ACC112 (cell line): ENCODE measurements at regions not wholly inside any gene's neighbourhood (a gene's known extent, or its start where the extent isn't known, plus 50 kb on each side); places are given as distances from the start of the nearest gene placed in this dataset.
"Not testable (repeated sequence)": the region's sequence is repeated elsewhere in the genome, so short reads cannot be mapped to it uniquely, and the experiment has no call there.

Source experiments
- H2AFZ ChIP-seq: fragments of 200-600 bp; sonication (generic); one replicate; pipeline ENCODE4 v1.6.0; 2017; ENCODE audit warnings: antibody characterized with exemption, low read length; ENCODE audit not compliant: unreplicated experiment
- H3K27ac ChIP-seq: fragments of 200-600 bp; sonication (generic); 2 replicates; pipeline ENCODE4 v1.5.1; 2014; ENCODE audit warnings: low read depth, mild to moderate bottlenecking, antibody characterized with exemption, low read length, moderate library complexity
- H3K27me3 ChIP-seq: fragments of 200-600 bp; sonication (generic); 2 replicates; pipeline ENCODE4 v1.6.1; 2014; ENCODE audit warnings: mild to moderate bottlenecking, antibody characterized with exemption, low read length, moderate library complexity, mixed read lengths; ENCODE audit not compliant: insufficient read depth
- H3K36me3 ChIP-seq: fragments of 200-600 bp; sonication (generic); 2 replicates; pipeline ENCODE4 v1.6.1; 2016; ENCODE audit warnings: mild to moderate bottlenecking, antibody characterized with exemption, low read length, moderate library complexity, mixed read lengths; ENCODE audit not compliant: insufficient read depth
- H3K4me1 ChIP-seq: fragments of 200-600 bp; sonication (generic); one replicate; pipeline ENCODE4 v1.6.1; 2016; ENCODE audit warnings: low read length, mixed read lengths; ENCODE audit not compliant: insufficient read depth, unreplicated experiment, control insufficient read depth
- H3K4me3 ChIP-seq: fragments of 200-600 bp; sonication (generic); 2 replicates; pipeline ENCODE4 v1.5.1; 2014; ENCODE audit warnings: mild to moderate bottlenecking, low read depth, low read length
- H3K79me2 ChIP-seq: fragments of 200-600 bp; sonication (generic); one replicate; pipeline ENCODE4 v1.6.0; 2016; ENCODE audit warnings: low read length; ENCODE audit not compliant: control insufficient read depth, unreplicated experiment, insufficient read depth

DNA sequence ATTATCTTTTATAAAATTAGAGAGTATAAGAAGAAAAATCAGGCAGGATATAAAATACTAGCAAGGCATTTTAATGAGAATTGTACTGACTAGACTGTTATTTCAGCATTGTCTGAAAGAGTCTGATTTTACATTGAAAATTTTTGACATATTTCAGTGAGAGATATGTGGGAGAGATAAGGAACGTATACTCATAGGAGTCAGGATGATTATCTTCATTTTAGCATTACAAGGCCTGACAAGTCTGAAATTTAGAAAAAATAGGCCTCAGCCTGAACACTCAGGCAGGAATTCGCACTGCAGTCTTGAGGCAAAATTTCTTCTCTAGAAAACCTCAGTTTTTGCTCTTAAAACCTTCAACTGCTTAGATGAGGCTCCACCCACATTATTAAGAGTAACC is 386.0 kb downstream of the HGF start:
- Histone ChIP-seq H3K27ac (no peak overlapping the region), H2AFZ (no peak overlapping the region), H3K27me3 (no peaks in the 10 kb centered on the region), H3K4me3 (no peak overlapping the region), H3K4me1 (no peaks in the 10 kb centered on the region), H3K36me3 (no peaks in the 10 kb centered on the region), H3K79me2 (no peaks in the 10 kb centered on the region)

DNA sequence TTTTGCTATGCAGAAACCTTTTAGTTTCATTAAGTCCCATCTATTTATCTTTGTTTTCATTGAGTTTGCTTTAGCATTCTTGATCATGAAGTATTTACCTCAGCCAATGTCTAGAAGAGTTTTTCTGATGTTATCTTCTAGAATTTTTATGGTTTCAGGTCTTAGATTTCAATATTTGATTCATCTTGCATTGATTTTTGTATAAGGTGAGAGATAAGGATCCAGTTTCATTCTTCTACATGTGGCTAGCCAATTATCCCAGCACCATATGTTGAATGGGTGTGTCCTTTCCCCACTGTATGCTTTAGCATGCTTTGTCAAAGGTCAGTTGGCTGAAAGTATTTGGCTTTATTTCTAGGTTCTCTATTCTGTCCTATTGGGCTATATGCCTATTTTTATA is 395.2 kb downstream of the HGF start:
- H2AFZ ChIP-seq, H3K79me2 ChIP-seq, H3K4me1 ChIP-seq, H3K36me3 ChIP-seq, H3K27me3 ChIP-seq, H3K27ac ChIP-seq, H3K4me3 ChIP-seq: not testable (repeated sequence)

DNA sequence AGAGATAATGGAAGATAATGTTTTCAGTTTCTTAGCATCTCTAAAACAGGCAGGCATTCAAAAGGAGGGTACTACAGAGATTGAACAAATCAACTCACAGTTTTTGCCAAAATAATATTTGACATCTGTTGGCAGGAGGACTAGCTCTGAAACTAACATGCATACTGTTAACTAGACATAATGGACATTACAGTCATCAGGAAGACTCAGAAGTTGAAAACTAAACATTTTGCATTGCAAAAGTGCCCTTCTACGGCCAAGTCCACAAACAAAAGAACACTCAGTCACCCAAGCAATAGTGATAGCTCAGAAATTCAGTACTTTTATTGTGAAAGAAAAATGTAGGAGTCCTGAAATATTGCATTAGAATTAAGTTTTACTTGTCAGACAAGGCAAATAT is 399.0 kb downstream of the HGF start:
- peaks cover 8% of the 10 kb centered on the region for H3K4me1 ChIP-seq
- H2AFZ ChIP-seq = no peak overlapping the region
- H3K27me3 ChIP-seq = no peaks in the 10 kb centered on the region
- H3K36me3 ChIP-seq = no peaks in the 10 kb centered on the region
- no peak overlapping the region for H3K27ac ChIP-seq
- no peaks in the 10 kb centered on the region for H3K79me2 ChIP-seq
- H3K4me3 ChIP-seq = no peak overlapping the region

DNA sequence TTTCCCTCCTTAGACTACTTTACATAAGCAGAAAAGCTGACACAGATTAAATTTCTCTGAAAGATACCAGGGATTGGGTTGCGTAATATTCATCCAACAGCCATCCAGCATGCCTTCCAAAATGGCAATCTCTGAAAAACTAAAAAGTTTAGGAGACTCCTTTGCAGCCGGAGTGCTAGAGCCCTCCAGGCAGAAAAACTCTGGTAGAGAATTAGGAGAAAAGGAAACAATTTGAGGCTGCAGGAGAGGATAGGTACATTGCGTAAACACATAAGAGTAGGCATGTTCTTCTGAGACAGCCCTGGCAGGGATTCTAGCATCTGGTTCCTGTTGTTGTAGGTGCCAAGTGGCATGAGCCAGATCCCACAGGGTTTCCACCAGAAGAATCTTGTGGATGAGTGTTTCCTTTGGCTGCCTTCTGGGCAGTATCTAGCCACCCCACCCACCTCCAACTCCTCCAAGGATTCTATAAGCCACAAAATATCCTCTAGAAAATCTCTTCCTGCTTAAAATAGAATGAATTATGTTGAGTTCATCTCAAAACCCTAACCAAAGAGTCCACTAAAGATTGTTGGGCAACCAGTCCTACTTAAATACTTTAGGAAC is 402.4 kb downstream of the HGF start:
- no peaks in the 10 kb centered on the region for H3K27me3 ChIP-seq
- H2AFZ ChIP-seq = no peak overlapping the region
- no peaks in the 10 kb centered on the region for H3K36me3 ChIP-seq
- H3K27ac ChIP-seq = peak overlapping the region; percentile 27
- no peak overlapping the region for H3K4me3 ChIP-seq
- H3K4me1 ChIP-seq = peaks cover 8% of the 10 kb centered on the region
- H3K79me2 ChIP-seq = no peaks in the 10 kb centered on the region

DNA sequence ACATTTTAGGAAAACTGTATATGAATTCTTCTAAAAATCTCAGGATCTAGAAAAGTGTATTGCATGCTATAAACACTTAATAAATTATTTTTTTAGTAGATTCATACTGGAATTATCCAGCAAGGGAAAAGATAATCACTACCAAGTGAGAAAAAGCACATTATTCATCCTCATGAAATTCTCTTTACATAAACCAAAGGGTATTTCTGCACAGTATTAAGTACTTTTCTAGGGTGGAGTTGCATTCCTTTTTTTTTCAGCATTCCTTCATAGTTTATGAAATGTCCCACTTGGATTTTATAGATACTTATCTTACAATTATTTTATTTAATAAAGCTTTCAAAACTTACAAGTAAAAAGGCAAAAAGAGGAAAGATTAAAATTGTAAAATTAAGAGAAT is 403.3 kb downstream of the HGF start:
- H3K79me2 ChIP-seq = no peaks in the 10 kb centered on the region
- no peaks in the 10 kb centered on the region for H3K27me3 ChIP-seq
- H3K4me1 ChIP-seq = peaks cover 8% of the 10 kb centered on the region
- H3K4me3 ChIP-seq = no peak overlapping the region
- no peak overlapping the region for H2AFZ ChIP-seq
- no peaks in the 10 kb centered on the region for H3K36me3 ChIP-seq
- H3K27ac ChIP-seq = peak overlapping the region; percentile 27; the same call in 1 of the 2 replicates

DNA sequence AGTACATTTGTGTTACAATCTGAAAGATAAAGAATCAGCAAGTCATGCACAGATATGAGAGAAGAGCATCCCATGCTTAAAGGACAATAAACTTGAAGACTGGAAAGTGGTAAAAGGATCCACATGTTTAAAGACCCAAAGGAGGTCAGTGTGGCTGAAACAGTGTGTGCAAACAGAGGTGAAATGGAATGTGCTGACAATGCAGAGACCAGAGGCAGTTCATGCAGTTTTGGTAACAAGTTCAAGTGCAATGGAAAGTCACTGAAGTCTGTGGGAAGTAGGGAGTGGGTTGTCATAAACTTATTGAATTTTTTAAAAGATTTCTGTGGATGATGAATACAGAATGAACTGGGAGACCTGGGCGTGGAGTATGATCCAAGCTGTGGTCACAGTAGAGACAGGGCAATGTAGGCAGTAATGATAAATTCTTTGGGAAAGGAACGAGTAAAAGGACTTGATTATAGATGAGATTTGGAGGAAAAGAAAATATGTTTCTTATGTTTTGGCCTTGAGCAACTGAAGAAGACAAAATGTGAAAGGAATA is 408.0 kb downstream of the HGF start:
- Histone ChIP-seq H3K4me3 (no peak overlapping the region), H3K36me3 (no peaks in the 10 kb centered on the region), H3K27ac (no peak overlapping the region), H3K4me1 (no peaks in the 10 kb centered on the region), H3K79me2 (no peaks in the 10 kb centered on the region), H3K27me3 (no peaks in the 10 kb centered on the region), H2AFZ (no peak overlapping the region)

DNA sequence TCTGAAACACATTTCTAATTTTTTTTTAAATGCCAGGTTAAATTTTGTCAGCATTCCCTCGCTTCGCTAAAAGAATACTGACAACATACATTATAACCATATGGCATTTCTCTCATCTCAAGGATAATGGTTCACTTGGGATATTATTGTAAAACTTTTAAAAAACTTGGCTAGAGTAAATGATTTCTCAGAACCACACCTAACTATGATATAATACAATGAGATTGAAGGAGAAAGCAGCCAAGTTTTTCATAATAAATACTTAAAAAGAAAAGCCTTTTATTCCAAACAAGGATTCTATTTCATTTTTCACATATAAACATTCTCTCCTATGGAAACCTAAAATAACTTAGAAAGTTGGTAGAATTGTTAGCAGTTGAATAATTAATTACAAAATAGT is 413.9 kb downstream of the HGF start:
- no peaks in the 10 kb centered on the region for H3K36me3 ChIP-seq
- H3K4me3 ChIP-seq = no peak overlapping the region
- H3K27me3 ChIP-seq = no peaks in the 10 kb centered on the region
- no peak overlapping the region for H3K27ac ChIP-seq
- no peaks in the 10 kb centered on the region for H3K4me1 ChIP-seq
- no peaks in the 10 kb centered on the region for H3K79me2 ChIP-seq
- no peak overlapping the region for H2AFZ ChIP-seq

DNA sequence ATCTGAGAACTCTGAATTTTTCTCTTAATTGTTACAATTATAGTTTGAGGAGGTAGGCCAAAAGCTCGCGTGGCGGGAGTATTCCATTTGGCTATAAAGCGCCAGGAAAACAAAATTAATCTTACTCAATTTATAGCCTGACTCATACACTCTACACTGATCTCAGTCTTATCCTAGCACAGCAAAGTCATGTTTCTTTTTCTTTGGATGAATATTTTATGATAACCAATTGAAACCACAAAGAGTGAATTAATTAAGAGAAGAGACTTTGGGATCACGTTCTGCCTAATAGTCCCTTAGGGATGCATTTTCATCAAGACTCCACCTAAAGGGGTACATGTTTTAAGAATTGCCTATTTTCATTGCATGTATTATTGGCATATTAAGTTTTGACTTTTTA is 420.8 kb downstream of the HGF start:
- Histone ChIP-seq H3K27ac (no peak overlapping the region), H2AFZ (no peak overlapping the region)

DNA sequence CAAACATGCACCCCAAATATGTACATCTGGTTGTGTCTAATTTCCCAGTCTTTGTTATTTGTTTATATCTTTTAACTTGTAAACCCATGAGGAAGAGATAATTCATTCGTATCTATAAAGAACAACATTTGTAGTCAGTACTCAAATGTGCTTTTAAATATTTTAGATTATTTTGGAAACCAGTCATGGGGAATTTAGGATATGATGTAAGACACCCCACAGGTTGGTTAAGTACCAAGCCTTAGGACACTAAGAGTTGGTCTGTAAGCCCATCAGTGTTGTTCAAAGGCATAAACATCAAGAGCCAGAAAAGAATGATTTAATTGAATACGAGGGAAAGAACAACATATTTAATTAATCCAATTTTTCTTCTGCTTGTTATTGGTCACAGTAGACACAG is 421.1 kb upstream of the SEMA3C start:
- Histone ChIP-seq H3K27me3 (no peaks in the 10 kb centered on the region), H3K4me3 (no peak overlapping the region), H2AFZ (no peak overlapping the region), H3K79me2 (no peaks in the 10 kb centered on the region), H3K27ac (no peak overlapping the region), H3K4me1 (no peaks in the 10 kb centered on the region), H3K36me3 (no peaks in the 10 kb centered on the region)

More for the DNA sequence above, 420.8 kb downstream of the HGF start:
- H3K79me2 ChIP-seq = no peaks in the 10 kb centered on the region
- no peaks in the 10 kb centered on the region for H3K27me3 ChIP-seq
- no peaks in the 10 kb centered on the region for H3K4me1 ChIP-seq
- no peak overlapping the region for H3K4me3 ChIP-seq
- no peaks in the 10 kb centered on the region for H3K36me3 ChIP-seq

DNA sequence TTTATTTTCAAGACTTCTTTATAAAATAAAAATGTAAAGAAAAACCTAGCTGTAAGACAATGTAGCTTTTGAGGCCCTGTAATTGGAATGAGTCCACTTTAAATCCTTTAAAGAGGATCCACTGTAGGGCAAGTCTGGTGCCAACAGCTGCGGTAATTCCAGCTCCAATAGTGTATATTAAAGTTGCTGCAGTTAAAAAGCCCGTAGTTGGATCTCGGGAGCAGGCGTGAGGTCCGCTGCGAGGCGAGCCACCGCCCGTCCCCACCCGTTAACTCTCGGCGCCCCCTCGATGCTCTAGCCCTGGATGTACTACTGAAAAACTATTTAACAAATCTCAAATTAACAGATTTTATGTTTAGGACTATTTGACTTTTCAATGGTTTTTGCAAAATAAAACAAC is 414.7 kb upstream of the SEMA3C start:
- Histone ChIP-seq H3K36me3 (no peaks in the 10 kb centered on the region), H3K79me2 (no peaks in the 10 kb centered on the region), H3K27me3 (no peaks in the 10 kb centered on the region), H3K4me1 (peaks cover 28% of the 10 kb centered on the region), H3K27ac (no peak overlapping the region), H3K4me3 (no peak overlapping the region), H2AFZ (no peak overlapping the region)

DNA sequence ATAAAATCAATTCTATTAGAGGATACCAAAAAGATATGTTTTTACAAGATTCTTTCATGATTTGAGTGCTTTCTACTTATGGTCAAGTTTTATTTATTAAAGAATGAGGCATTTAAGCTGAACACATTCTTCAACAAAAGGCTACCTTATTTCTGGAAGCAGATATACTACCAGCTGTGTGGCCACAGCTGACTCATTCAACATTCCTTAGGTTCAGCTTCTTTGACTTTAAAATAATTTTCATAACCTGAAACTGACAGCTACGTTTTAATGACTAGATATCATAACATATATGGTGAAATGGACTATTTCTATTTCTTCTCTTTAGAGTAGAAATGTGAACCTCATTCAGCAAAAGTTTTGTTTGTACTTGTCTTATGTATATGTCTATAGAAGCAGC is 414.2 kb upstream of the SEMA3C start:
- Histone ChIP-seq H2AFZ (no peak overlapping the region), H3K79me2 (no peaks in the 10 kb centered on the region), H3K36me3 (no peaks in the 10 kb centered on the region), H3K4me3 (no peak overlapping the region), H3K27me3 (no peaks in the 10 kb centered on the region), H3K4me1 (peaks cover 28% of the 10 kb centered on the region), H3K27ac (no peak overlapping the region)
